C1 segment of cervical spinal cord (tissue), 14 donors: ENCODE measurements at regions not wholly inside any gene's neighbourhood (a gene's known extent, or its start where the extent isn't known, plus 50 kb on each side); places are given as distances from the start of the nearest gene placed in this dataset.
"Not testable (repeated sequence)": the region's sequence is repeated elsewhere in the genome, so short reads cannot be mapped to it uniquely, and the experiment has no call there.

ENCODE experiments used
- DNase-seq, 14 donors: peaks; one replicate each; lab custom pipeline; 2025; lab: John Stamatoyannopoulos, UW

DNA sequence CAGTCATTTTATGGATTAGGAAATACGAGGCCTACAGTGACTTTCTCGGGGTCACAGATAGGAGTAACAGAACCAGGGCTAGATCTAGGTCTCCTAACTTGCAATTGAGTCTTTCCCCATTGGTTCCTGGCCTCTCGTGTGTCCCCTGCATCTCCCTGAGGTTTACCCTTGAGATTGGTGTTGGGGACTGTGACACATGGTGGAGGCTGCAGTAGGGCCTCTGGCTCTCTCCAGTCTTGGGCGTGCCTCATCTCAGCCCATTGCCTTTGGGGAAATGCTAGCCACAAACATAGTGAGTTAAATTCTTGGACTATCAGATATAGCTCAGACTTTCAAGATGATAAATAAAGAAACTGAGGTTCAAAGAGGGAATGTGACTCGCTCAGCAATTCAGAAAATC is 212.1 kb downstream of the KCNRG start:
- no peak for DNase-seq

DNA sequence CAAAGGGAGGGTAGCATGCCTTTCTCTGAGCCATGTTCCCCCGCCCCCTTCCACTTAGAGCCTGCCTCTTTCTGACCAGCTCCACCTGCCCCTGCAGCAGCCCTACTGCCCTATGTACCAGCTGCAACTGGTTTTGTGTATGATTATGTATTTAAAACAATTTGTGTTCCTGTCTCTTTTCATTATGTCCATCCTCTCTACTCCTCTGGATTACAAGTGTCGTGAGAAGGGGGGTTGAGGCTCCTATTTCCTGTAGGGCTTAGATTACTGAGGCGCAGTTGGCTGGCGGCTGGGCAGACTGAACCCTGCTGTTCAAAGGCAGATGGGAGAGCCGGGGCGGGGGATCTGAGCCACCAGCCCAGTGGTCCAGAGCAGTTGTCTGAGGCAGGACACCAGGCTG is 213.3 kb downstream of the KCNRG start:
- no peak for DNase-seq

DNA sequence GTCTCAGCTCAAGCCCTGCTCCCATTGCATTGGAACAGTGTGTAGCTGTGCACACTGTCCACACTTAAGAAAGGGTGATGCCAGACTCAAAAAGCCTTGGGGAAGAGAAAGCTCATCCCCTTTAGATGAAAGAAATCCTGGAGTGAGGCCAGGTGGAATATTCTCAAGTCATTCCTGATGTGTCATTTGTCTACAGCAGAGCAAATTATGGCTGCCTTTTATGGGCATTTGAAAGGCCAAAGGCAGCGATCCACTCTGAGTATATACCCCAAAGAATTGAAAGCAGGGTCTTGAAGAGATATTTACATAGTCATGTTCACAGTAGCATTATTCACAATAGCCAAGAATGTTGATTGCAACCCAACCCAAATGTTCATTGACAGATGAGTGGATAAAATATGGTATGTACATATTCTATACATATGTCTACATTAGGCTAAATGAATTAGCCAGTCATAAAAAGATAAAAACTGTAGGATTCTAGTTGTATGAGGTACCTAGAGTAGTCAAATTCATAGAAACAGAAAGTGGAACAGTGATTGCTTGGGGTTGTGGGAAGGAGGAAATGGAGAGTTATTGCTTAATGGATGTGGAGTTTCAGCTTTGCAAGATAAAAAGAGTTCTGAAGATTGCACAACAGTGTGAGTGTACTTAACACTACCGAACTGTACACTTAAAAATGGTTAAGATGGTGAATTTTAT is 214.9 kb downstream of the KCNRG start:
- no peak for DNase-seq

DNA sequence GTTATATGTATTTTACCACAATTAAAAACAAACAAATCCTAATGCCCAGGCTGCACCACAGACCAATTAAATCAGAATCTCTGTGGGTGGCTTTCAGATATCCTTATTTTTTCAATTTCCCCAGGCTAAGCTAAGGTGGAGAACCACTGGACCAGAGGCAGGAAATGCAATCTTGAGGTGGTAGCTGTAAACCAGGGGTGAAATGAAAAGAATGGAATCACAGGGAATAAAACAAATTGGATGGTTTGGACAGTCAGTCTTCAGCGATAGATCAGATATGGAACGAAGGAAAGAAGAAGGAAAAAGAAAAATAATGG is 215.4 kb downstream of the KCNRG start:
- DNase-seq: no peak

DNA sequence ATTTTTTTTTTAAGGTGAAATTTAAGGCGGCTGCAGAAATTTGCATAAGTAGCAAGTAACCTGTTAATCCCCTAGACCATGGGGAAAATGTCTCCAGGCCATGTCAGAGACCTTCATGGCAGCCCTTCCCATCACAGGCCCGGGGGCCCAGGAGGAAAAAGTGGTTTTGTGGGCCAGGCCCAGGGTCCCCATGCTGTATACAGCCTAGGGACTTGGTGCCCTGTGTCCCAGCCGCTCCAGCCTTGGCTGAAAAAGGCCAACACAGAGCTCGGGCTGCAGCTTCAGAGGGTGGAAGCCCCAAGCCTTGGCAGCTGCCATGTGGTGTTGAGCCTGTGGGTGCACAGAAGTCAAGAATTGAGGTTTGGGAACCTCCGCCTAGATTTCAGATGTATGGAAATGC is 218.3 kb downstream of the KCNRG start:
- not testable (repeated sequence) for DNase-seq

DNA sequence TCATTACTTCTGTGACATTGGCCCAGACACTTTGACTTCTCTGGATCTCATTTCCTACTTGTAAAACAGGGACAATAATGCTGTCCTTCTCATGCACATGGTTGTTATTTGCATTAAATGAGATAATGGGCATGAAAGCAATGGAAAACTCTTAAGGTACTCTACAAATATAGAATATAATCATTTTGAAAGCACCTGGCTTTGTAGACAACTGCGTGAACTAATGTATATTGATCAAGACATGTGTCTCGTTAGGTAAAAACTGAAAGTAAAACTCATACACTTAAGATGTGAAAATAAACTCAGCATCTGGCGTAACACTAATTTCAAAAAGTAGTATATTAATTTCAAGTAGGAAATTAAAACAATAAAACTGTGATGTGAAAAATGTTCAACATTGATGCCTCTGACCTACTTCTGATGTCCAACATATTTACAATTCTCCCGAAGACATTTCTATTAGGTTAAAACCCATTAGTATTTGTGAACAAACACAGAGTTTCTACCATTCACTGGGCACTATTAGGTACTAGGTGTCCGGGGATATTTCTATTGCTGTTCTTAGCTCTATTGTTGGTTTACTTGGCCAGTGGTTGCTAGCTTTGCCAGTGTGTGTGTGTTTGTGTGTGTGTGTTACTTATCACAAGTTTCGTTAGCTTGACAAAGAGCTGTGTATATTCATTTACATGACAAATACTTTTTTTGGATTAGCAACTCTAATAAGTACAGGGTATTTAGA is 220.5 kb downstream of the KCNRG start:
- no peak for DNase-seq

DNA sequence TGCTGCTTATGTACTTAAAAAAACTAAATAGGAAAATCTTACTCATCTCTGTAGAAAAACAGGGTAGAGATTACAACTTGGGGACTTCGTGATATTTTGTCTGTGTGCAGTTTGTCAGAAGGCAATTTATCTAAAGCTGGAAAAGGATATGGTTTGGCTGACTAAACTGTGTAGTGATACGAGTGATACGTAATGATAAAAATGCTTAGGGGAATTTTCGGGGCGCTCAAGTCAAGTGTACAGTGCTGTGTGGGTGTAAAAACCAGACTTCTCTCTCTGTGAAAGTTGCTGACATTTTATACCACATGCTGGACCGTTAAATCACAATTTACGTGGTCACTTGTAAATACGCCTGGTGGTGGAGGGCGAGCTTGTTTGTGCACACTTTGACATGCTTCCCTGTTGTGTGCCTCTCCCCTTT is 221.7 kb downstream of the KCNRG start:
- DNase-seq: no peak

DNA sequence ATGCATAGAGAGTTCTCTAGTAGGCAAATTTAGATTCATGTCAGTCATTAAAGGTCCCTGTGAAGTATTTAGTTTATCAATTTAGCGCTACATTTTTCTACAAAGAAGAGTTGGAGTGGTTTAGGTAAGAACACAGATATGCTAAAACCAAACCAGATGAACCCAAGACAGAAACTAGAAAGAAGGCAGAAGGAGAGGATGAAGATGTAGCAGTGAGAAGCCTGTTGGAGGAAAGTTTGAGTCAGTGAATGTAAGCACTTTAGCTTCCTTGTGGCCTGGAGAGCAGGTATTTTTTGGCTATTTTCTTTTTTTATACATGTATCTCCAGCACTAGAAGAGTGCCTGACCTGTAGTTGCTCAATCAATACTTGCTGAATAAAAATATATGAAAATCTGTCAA is 223.7 kb downstream of the KCNRG start:
- DNase-seq: no peak

DNA sequence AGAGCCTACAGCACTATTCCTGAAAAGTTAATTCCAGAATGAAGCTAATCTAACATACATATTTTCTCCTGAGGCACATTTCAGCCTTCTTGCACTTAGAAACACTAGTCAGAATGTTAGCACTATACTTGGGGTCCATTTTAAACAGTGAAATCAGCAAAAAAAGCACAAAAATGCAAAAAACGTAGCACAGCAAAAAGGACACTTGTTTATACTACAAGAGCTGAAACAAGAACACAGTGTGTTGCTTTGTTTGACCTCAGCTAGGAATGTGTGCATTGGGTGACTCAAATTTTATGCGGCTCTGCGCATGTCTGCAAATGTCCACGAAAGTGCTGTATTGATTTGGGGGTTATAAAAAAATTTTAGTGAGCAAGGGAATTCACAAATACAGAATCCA is 226.2 kb downstream of the KCNRG start:
- DNase-seq: no peak

DNA sequence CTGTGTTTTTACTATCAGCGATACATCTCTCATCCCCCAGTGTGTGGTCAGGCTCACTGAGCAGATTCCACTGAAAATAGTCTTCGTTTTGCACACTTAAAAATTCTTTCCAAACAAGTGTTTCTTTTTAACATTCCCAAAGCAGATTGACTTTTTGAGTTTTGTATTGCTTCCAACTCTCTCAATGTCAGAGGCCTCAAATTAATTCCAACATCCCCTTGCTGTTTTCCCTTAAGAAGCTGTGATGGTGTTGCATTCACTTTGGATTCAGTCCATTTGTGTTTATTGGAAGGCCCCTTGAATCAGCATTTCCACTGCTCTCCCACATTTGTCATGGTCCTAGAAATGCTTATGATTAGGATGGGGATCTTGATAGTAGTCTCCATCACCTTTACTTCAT is 228.7 kb downstream of the KCNRG start:
- DNase-seq: no peak

DNA sequence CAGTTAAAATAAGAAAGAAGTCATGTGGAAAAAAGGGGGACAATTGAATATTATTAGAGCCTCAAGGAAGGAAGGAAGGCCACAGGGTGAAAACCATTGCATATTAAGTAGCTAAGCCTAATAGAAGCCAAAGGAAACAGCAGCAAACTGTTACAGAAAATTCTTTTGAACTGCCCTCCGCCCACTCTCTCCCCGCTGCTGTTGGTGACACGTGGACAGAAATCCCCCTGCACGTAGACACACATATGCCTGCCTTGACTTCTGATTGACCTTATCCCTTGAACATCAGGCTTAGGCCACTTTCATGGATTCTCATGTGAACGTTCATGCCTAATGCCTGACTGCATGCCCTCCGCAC is 229.1 kb downstream of the KCNRG start:
- no peak for DNase-seq

DNA sequence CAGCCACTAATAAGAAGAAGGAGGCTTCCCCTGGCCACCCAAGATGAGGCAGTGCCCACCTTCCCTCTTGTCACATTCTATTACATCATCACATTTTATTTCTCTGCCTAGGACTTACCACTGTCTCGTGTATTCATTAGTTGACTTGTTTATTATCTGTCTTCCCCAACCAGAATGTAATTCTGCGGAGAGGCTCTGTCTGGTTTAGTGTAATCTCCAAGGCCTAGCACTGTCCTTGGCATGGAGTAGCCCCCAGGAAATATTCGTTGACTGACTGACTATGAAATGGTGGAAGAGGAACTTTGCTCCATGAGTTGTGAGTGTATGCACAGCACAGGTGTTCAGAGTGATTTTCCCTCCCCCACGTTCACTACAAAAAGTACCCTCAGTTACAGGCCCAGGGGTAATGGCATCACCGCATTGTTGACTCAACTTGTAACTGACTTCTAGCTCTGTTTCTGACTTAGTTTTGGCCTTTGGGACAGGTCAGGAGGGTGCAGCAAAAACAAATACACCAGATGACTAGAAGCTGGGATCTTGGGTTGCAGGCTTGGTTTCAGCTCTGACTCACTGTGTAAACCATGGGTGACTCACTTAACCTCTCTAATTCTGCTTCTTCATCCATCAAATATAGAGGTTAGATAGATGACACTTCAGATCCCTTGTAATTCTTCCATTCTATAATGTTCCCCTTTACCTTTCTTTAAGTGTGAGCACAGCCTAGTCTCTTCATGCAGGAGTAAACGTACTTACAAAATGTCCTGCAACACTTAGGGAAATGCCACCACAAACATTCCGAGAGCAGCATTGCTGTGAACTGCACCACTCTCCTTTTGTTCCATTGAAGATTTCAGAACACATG is 229.7 kb downstream of the KCNRG start:
- DNase-seq: no peak

DNA sequence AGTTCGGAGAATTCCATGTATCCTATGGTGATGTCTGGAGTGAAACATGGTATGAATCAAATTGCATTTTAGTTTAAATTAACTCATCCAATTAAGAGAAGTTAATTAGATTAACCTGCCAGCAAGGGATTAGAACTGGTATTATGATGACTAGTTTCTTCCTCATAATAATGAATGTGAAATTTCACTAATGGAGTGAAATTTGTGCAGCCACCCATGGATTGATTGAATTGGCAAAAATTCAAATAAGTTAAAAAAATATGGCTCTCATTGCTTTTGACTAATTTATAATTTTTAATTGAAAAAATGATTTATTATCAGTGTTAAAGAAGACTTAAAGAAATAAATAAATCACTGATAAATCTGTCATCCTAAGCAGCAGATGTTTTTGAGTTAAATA is 232.0 kb downstream of the KCNRG start:
- no peak for DNase-seq

DNA sequence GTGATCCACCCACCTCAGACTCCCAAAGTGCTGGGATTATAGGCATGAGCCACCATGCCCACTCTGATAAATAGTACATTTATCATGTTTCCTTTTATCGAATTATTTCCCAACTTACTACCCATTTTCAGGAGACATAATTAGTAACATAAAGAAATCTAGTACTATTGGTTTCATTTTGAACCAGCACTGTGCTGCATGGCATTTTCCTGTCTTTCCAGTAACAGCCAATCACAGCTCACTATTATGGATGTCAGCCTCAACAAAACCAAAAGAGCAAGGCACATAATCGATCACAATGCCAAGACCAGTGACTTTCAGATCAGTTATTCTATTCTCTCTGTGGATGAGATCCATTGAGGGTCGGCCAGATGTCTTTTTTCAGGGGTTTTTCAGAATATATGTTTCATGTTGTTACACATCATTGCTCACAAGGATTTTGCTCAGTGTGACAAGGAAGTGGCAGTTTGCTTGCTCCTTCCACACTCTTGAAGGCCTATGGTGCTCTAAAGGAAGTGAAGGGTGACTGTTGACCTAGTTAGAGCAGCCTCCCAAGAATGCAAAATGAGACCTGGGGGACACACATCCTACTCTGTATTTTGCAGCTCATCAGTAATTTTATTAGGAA is 233.4 kb downstream of the KCNRG start:
- no peak for DNase-seq

DNA sequence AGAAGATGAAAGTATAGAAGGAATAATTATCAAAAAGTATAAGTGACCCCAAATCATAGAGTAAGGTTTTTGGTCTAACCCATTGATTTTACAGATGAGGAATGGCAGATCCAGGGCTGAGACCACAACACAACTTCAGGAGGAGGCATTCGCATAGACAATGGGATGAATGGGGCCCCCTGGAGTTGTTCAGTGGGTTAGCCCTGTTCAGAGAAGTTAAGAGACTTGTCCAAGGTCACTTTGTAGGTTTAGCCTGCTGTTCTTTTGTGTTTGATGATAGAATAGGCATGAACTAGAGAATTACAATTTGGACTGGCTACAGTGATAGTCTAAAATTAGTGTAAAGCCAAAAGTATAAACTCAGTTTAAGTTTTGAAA is 233.9 kb downstream of the KCNRG start:
- no peak for DNase-seq

DNA sequence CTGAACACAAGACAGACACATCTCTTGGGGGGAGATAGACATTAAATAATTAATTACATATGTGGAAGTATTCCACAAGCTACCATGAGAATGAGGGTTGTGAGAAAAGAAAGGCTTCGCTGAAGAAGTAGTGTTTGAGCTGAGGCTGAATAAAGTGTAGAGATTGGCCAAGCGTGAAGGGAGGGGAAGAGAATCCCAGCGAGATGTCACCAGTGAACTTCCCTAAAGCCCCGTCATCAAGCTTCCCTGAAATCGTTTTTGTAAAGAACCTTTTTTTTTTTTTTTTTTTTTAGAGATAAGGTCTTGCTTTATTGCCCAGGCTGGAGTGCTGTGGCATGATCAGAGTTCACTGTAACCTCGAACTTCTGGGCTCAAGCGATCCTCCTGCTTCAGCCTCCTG is 235.2 kb downstream of the KCNRG start:
- no peak for DNase-seq

DNA sequence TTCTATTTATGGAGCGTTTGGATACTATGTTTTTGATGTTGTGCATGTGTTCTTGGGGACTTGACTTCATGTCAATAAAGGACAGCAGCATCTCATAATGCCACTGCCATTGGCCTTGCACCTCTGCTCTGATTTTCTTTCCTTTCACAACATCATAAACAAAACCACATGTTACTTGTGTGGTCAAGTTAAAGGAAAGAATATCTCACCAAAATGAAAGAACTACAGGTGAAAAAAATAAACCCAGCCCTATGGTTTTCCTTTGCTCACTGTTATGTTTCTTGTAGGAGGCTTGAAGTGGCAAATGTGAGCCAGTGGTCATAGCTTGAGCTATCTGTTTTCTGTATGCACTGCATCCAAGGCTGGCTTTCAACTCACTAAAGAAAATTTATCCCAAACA is 240.4 kb downstream of the KCNRG start:
- DNase-seq: no peak

DNA sequence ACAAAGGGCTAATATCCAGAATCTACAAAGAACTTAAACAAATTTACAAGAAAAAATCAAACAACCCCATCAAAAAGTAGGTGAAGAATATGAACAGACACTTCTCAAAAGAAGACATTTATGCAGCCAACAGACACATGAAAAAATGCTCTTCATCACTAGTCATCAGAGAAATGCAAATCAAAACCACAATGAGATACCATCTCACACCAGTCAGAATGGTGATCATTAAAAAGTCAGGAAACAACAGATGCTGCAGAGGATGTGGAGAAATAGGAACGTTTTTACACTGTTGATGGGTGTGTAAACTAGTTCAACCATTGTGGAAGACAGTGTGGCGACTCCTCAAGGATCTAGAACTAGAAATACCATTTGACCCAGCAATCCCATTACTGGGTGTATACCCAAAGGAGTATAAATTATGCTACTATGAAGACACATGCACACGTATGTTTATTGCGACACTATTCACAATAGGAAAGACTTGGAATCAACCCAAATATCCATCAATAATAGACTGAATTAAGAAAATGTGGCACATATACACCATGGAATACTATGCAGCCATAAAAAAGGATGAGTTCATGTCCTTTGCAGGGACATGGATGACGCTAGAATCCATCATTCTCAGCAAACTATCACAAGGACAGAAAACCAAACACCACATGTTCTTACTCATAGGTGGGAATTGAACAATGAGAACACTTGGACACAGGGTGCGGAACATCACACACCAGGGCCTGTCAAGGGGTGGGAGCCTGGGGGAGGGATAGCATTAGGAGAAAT is 241.5 kb downstream of the KCNRG start:
- not testable (repeated sequence) for DNase-seq

DNA sequence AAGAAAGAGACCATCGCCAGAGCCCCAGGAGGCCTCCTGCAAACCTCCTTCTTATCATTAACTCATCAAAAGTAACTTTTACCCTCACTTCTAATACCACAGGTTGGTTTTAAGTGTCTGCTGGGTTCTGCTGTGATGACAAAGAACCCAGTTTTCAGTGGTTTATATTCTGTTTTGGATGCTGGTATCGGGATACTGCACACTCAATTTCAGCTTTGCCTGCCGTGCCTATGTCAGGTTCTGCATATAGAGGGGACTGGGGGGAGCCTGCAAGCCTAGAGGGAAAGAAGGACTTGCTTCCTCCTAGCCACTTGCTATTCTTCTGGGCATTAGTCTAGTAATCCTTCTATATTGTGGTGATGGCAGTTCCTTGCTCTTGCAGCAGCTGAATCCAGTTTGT is 242.4 kb downstream of the KCNRG start:
- DNase-seq: no peak

DNA sequence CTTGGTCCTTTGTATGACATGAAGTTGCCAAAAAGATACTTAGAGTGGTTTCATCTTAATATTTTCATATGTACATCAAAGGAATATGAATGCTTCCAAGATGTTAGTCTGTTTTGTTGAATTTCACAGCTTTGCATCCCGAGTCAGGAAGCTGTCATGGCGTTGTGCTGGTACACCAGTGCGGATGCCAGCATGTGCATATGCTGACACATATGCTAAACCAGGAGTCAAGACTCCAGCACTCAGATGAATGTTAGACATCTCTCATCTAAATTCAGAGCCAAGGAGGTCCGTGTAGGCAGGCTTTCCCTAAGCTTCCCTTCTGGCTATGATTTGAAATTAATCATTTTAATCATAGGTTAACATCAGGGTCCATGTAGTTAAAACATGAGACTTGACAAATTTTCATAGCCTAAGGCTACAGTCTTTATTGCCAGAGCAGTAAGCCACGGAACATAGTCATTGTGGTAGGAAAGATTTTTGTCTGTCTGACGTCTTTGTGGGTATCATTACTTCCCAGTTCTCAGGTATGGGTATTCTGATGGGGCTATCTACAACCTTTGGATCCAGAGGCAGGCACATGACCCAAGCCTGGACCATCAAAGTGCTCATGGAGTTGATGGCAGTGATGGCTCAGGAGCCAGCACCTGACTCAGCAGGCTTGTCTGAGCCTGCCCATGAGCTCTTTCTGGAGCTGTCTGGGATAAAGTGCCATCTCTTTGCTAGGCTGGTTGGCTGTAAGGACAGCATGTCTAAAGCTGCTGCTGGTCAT is 246.1 kb downstream of the KCNRG start:
- peak in 1 of 14 donors; percentile 4 for DNase-seq

DNA sequence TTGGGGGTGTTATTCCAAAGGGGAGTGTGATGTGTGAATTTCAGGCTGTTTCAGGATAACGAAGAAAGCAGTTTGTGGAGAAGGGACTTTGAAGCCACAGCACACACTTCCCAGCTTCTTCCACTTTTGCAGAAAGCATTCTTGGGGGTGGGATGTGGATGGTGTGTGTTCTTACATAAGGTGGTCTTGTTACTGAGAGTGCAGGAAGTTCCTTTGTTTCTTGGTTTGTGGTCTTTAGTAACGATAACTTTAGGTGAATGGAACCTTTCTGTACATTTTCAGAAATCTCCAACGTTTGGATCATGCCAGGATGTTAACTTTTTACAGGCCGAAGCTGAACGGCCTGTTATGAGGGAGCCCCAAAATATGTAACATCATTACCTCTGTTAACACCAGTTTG is 251.8 kb downstream of the KCNRG start:
- no peak for DNase-seq
